ENCODE measurements at regions not wholly inside any gene's neighbourhood (a gene's known extent, or its start where the extent isn't known, plus 50 kb on each side); places are given as distances from the start of the nearest gene placed in this dataset.

GRCh38 chr13:74921326-74921725 lies 560.6 kb downstream of the TBC1D4 start:
- TF ChIP-seq, protein P1, sequence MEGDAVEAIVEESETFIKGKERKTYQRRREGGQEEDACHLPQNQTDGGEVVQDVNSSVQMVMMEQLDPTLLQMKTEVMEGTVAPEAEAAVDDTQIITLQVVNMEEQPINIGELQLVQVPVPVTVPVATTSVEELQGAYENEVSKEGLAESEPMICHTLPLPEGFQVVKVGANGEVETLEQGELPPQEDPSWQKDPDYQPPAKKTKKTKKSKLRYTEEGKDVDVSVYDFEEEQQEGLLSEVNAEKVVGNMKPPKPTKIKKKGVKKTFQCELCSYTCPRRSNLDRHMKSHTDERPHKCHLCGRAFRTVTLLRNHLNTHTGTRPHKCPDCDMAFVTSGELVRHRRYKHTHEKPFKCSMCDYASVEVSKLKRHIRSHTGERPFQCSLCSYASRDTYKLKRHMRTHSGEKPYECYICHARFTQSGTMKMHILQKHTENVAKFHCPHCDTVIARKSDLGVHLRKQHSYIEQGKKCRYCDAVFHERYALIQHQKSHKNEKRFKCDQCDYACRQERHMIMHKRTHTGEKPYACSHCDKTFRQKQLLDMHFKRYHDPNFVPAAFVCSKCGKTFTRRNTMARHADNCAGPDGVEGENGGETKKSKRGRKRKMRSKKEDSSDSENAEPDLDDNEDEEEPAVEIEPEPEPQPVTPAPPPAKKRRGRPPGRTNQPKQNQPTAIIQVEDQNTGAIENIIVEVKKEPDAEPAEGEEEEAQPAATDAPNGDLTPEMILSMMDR (IDR thresholded peaks at IDR 0.05 in 4 of 5, conservative IDR thresholded peaks at IDR 0.05 in 1 of 5) = no peak
- TF ChIP-seq POLR2A (IDR thresholded peaks at IDR 0.05) = no peak

Measured in gastrocnemius medialis (tissue), 4 donors.